ENCODE measurements at regions not wholly inside any gene's neighbourhood (a gene's known extent, or its start where the extent isn't known, plus 50 kb on each side); places are given as distances from the start of the nearest gene placed in this dataset.

GRCh38 chr4:33446953-33447352 is 2726.8 kb downstream of the PCDH7 start:
- no peak for DNase-seq (ENCODE audit: low read depth)
- no peak overlapping the region for H3K4me3 ChIP-seq (ENCODE audit: low read depth, low read length)
- TF ChIP-seq CTCF (IDR thresholded peaks at IDR 0.05; ENCODE audit: control insufficient read depth, extremely low read depth, insufficient read depth), result no peak

GRCh38 chr4:33448948-33449347 is 2728.8 kb downstream of the PCDH7 start:
- TF ChIP-seq CTCF (IDR thresholded peaks at IDR 0.05; ENCODE audit: control insufficient read depth, extremely low read depth, insufficient read depth), result no peak
- H3K4me3 ChIP-seq (ENCODE audit: low read depth, low read length), result no peak overlapping the region
- no peak for DNase-seq (ENCODE audit: low read depth)

- TF ChIP-seq CTCF (IDR thresholded peaks at IDR 0.05; ENCODE audit: control insufficient read depth, extremely low read depth, insufficient read depth), result no peak
- DNase-seq (ENCODE audit: low read depth), result no peak
- H3K4me3 ChIP-seq (ENCODE audit: low read depth, low read length), result no peak overlapping the region
Measured at GRCh38 chr4:33453436-33453835, 2733.3 kb downstream of the PCDH7 start.

GRCh38 chr4:33453916-33454315 is 2733.7 kb downstream of the PCDH7 start:
- H3K4me3 ChIP-seq (ENCODE audit: low read depth, low read length), result no peak overlapping the region
- no peak for TF ChIP-seq CTCF (IDR thresholded peaks at IDR 0.05; ENCODE audit: control insufficient read depth, extremely low read depth, insufficient read depth)
- no peak for DNase-seq (ENCODE audit: low read depth)

GRCh38 chr4:33465565-33465964 is 2745.4 kb downstream of the PCDH7 start:
- no peak overlapping the region for H3K4me3 ChIP-seq (ENCODE audit: low read depth, low read length)
- DNase-seq (ENCODE audit: low read depth), result no peak
- TF ChIP-seq CTCF (IDR thresholded peaks at IDR 0.05; ENCODE audit: control insufficient read depth, extremely low read depth, insufficient read depth), result no peak

- no peak for TF ChIP-seq CTCF (IDR thresholded peaks at IDR 0.05; ENCODE audit: control insufficient read depth, extremely low read depth, insufficient read depth)
- H3K4me3 ChIP-seq (ENCODE audit: low read depth, low read length), result no peak overlapping the region
- no peak for DNase-seq (ENCODE audit: low read depth)
Measured at GRCh38 chr4:33467291-33467690, 2747.1 kb downstream of the PCDH7 start.

- H3K4me3 ChIP-seq (ENCODE audit: low read depth, low read length), result no peak overlapping the region
- DNase-seq (ENCODE audit: low read depth), result no peak
- TF ChIP-seq CTCF (IDR thresholded peaks at IDR 0.05; ENCODE audit: control insufficient read depth, extremely low read depth, insufficient read depth), result no peak
Measured at GRCh38 chr4:33470805-33471204, 2750.6 kb downstream of the PCDH7 start.

Data from LNCaP clone FGC (cell line).